NCI-H1436 (cell line): ENCODE measurements at regions not wholly inside any gene's neighbourhood (a gene's known extent, or its start where the extent isn't known, plus 50 kb on each side); places are given as distances from the start of the nearest gene placed in this dataset.

Experiments
- DNase-seq: peaks from one replicate; lab custom pipeline; 2025; lab: John Stamatoyannopoulos, UW

DNA sequence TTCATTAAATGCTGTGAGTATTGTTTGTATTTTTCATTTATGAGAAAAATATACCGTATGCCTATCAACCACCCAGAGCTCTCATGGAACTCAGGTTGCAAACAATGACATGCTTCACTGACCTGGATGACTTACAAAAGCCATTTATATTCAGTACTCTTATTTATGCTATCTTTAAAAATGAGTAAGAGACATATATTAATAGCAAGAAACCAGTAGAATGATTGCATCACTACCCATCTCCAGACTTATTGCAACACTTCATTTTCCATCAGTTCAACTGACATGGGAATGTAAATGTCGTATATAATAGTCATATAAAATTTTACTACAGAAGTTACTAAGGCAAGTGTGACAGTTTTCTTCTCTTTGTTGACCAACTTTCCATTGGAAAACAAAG, 69.1 kb downstream of the OTP start:
- no peak for DNase-seq

DNA sequence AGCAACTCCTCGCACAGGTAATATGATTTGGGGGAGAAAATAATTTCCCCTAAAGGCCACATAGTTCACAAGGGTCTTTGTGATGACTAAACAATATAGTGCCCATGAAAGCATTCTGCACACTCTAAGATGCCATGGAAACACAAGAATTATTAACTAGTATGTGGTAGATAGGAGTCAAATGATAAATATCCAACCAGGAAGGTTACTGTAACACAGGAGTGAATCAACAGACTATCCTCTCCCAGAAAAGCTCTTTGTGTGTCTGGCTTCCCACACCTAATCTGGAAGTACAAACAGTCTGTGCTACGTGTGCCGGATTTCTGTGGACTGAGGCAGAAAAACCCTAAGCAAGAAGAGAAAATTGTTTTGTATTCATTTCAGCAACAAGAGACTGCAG, 70.0 kb downstream of the OTP start:
- no peak for DNase-seq

DNA sequence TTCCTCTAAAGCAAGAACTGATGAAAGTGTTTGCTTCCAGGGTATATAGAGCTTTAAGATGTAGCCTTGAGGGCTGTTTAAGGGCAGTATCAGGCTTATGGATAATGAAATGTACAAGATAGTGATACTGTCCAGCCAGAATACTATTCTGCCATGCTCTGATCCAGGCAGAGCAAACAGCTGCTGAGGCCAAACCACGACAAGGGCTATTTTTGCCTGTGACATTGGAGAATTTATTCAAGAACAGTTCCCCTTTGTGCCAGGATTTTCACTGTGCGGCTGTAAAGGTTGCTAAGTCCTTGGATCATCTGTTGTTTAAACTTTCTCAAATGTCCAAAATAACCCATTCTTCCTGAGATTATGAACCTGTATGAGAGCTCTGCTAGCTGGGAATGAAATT, 70.4 kb downstream of the OTP start:
- no peak for DNase-seq

DNA sequence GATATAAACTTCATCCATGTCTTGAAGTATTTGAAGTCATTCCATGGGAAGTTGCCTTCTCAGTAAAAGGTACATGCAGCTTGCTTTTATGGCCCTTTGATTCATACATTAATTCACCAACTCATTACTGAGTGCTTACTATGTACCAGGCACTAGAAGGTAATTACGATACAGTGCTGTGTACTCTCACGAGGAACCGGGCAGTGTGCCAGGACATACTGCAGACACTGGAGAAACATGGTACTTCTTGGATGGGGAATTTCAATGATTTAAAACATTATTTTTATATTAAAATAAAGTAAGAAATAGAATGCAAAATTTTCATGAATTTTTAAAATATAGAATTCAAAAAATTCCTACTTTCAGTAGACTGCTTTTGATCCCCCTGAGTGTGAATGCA, 71.4 kb upstream of the WDR41 start:
- peak; percentile 69 for DNase-seq

DNA sequence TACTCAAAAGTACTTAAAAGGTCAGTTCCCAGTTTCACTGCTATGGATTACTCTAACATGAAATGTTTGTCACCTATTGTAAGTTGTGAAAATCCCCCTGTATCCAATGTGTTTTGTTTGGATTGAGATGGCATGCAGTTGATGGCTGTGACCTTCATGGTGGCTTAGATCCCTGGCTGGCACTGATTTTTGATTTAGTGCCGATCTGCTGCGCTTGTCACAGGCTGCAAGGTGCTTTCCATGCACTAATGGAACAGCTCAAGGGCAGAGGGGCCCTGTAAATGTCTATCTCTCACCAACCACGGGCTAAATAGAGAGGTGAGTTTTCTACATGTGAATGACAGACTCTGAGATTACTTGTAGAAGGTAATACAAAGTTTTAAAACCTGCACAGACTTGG, 69.8 kb upstream of the WDR41 start:
- DNase-seq = no peak

DNA sequence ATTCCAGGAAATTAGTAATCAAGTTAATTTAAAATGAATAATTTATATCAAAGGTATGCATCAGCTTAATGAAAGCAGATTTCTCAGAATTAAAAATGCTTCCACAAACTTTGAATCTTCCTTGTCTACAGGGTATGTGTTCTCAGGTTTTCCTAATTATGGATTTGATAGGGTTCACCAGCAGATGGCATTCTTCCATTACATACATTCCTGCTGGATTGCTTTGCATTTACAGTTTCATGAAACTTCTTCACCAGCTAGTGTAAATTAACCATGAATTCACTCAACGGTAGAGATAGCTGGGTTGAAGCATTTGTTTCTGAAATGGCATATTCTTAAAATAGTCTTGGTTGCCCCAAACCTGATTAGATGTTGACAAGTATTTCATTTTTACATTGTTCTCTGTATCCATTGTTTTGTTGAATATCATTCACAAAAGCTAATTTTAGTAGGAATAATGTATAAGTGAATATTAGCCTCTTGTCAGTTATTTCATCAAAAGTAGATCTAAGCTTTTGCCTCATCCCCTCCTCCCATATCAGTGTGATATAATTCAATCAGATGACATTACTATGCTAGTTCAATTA, 68.7 kb upstream of the WDR41 start:
- DNase-seq = peak; percentile 65

DNA sequence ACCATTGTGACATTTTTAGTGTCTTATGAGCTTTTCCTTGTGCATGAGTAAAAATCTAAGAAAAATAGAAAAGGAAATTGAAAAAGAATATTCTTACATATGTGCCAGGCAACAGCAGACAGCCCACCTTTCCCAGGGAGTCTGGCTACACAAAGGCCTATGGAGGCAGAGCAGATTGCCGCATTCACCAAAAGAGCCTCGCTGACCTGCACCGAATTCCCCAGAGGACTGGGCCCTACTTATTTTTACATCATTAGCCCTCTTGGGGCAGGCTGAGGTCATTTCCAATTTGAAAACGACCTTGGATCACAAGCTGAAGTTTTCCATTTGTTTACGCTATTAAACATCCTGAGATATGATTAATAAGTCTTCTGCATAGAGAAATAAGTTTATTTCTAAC, 66.2 kb upstream of the WDR41 start:
- no peak for DNase-seq

DNA sequence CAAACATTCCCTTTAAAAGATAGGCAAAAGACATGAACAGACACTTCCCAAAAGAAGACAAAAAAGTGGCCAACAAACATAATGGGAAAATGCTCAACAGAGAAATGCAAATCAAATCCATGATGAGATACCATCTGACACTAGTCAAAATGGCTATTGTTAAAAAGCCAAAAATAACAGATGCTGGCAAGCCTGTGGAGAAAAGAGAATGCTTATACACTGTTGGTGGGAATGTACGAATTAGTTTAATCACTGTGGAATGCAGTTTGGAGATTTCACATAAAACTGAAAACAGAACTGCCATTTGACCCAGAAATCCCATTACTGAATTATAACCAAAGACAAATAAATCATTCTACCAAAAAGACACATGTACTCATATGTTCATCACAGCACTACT, 58.3 kb upstream of the WDR41 start:
- DNase-seq = no peak

DNA sequence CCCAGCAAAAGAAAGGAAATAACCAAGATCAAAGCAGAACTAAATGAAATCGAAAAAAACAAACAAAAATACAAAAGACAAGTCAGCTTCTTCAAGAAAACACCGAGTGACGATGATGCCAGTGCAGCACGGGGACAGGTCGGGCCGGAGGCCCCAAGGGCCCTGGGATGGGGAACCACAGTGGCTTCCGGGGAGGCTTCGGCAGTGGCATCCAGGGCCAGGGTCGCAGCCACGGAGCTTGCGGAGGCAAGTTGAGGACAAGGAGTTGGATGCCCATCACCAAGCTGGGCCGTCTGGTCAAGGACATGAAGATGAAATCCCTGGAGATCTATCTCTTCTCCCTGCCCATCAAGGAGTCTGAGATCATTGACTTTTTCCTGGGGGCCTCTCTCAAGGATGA, 53.2 kb upstream of the WDR41 start:
- no peak for DNase-seq
